GM23338 (cell line): ENCODE measurements at regions not wholly inside any gene's neighbourhood (a gene's known extent, or its start where the extent isn't known, plus 50 kb on each side); places are given as distances from the start of the nearest gene placed in this dataset.

Experiments used
- JUNB ChIP-seq: IDR thresholded peaks from one replicate; pipeline ENCODE4 v1.6.1; 2016; ENCODE audit warnings: antibody characterized with exemption; ENCODE audit not compliant: unreplicated experiment
- POLR2AphosphoS5 ChIP-seq: IDR thresholded peaks from 2 replicates; pipeline ENCODE4 v1.6.1; 2016; ENCODE audit warnings: antibody characterized with exemption, low read depth
- ZNF331 ChIP-seq: fragments of 250-450 bp; sonication (Bioruptor Pico); IDR thresholded peaks from 2 replicates; pipeline ENCODE4 v1.5.0; 2020; ENCODE audit warnings: low read depth, mild to moderate bottlenecking, moderate library complexity
- TF ChIP-seq, protein P1 (sequence below), 2 experiments: fragments of 200-600 bp in 1 of 2; sonication (generic) in 1 of 2; conservative IDR thresholded peaks; 2 replicates each; pipeline versions ENCODE4 v1.5.1 to v1.6.1; 2016 to 2017; ENCODE audit warnings: antibody characterized with exemption in 2 of 2, low read depth in 2 of 2, mild to moderate bottlenecking in 2 of 2, moderate library complexity in 1 of 2

DNA sequence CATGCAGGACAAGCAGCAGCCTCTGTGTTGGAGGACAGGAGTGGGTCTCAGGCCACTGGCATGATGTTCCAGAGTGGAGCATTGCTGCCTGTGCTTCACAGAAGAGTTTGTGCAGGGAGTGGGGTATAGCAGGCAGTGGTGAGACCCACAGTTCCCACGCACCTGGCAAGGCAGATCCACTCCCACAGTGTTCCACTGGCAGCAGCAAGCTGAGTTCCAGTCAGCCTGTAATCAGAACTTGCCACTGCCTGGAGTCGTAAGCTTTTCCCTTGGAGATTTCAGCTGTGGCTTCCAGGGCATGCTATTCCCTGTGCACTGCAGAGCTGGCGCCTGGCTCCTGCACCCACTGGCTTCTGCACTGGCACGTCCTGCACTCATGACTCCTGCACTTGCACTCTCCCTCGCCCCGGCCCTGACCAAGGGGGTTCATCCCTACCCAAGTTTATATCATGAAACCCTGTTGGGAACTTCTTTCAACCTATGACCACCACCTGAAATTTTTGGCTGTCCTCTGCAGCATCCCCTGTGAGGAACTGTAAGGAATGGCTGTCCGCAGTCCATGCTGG is 1144.3 kb downstream of the RAPGEF2 start:
- TF ChIP-seq POLR2AphosphoS5 (no peak), JUNB (no peak), ZNF331 (CRISPR knock-in tag) (no peak)
- TF ChIP-seq, protein P1, sequence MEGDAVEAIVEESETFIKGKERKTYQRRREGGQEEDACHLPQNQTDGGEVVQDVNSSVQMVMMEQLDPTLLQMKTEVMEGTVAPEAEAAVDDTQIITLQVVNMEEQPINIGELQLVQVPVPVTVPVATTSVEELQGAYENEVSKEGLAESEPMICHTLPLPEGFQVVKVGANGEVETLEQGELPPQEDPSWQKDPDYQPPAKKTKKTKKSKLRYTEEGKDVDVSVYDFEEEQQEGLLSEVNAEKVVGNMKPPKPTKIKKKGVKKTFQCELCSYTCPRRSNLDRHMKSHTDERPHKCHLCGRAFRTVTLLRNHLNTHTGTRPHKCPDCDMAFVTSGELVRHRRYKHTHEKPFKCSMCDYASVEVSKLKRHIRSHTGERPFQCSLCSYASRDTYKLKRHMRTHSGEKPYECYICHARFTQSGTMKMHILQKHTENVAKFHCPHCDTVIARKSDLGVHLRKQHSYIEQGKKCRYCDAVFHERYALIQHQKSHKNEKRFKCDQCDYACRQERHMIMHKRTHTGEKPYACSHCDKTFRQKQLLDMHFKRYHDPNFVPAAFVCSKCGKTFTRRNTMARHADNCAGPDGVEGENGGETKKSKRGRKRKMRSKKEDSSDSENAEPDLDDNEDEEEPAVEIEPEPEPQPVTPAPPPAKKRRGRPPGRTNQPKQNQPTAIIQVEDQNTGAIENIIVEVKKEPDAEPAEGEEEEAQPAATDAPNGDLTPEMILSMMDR (conservative IDR thresholded peaks at IDR 0.05; ENCODE audit: low read depth in 2 of 2): no peak
